HepG2 (cell line): ENCODE measurements at regions not wholly inside any gene's neighbourhood (a gene's known extent, or its start where the extent isn't known, plus 50 kb on each side); places are given as distances from the start of the nearest gene placed in this dataset.

Experiments
- ETV6 ChIP-seq: sonication (generic); formaldehyde crosslinking; conservative IDR thresholded peaks from 2 replicates; pipeline ENCODE4 v1.4.0; 2020; ENCODE audit warnings: missing genetic modification reagents
- HMG20A ChIP-seq: IDR thresholded peaks from 2 replicates; pipeline ENCODE4 v1.6.1; 2016; ENCODE audit warnings: borderline replicate concordance
- HOXA3 ChIP-seq: sonication (generic); formaldehyde crosslinking; IDR thresholded peaks from 2 replicates; pipeline ENCODE4 v1.5.0; 2020; ENCODE audit warnings: missing genetic modification reagents
- SIN3B ChIP-seq: fragments of 150-350 bp; IDR thresholded peaks from 2 replicates; pipeline ENCODE4 v1.6.1; 2014; ENCODE audit warnings: low read length
- SMAD3 ChIP-seq: sonication (generic); formaldehyde crosslinking; IDR thresholded peaks from 2 replicates; pipeline ENCODE4 v1.4.0; 2020; ENCODE audit warnings: missing genetic modification reagents
- TCF12 ChIP-seq, 2 experiments: fragments of 450-650 bp in 1 of 2; sonication (generic) in 1 of 2; formaldehyde crosslinking in 1 of 2; IDR thresholded peaks; 2 replicates each; pipeline versions ENCODE4 v1.6.1 to v1.8.0; 2017 to 2022; ENCODE audit warnings: antibody characterized with exemption in 1 of 2, mild to moderate bottlenecking in 1 of 2, missing genetic modification reagents in 1 of 2, moderate library complexity in 1 of 2
- ZBTB7A ChIP-seq: sonication (generic); formaldehyde crosslinking; IDR thresholded peaks from 2 replicates; pipeline ENCODE4 v1.8.0; 2022; ENCODE audit warnings: mild to moderate bottlenecking, missing genetic modification reagents
- ZNF17 ChIP-seq: sonication (generic); formaldehyde crosslinking; IDR thresholded peaks from 2 replicates; pipeline ENCODE4 v1.5.0; 2020; ENCODE audit warnings: mild to moderate bottlenecking, missing genetic modification reagents
- ZNF451 ChIP-seq: sonication (generic); formaldehyde crosslinking; IDR thresholded peaks from 2 replicates; pipeline ENCODE4 v1.5.0; 2020; ENCODE audit warnings: mild to moderate bottlenecking, missing genetic modification reagents
- ZNF501 ChIP-seq: sonication (generic); formaldehyde crosslinking; IDR thresholded peaks from 2 replicates; pipeline ENCODE4 v1.5.1; 2020; ENCODE audit warnings: mild to moderate bottlenecking, moderate library complexity, missing genetic modification reagents
- ZNF670 ChIP-seq: sonication (generic); formaldehyde crosslinking; IDR thresholded peaks from 2 replicates; pipeline ENCODE4 v1.8.0; 2022; ENCODE audit warnings: mild to moderate bottlenecking, missing genetic modification reagents, borderline replicate concordance
- ZNF850 ChIP-seq: sonication (generic); formaldehyde crosslinking; conservative IDR thresholded peaks from 2 replicates; pipeline ENCODE4 v1.9.0; 2021; ENCODE audit warnings: mild to moderate bottlenecking, missing genetic modification reagents
- TF ChIP-seq, protein P1 (sequence below): sonication (generic); formaldehyde crosslinking; IDR thresholded peaks from 2 replicates; pipeline ENCODE4 v1.8.0; 2022; ENCODE audit warnings: mild to moderate bottlenecking, missing genetic modification reagents; ENCODE audit not compliant: insufficient replicate concordance
- TF ChIP-seq, protein P2 (sequence below): sonication (generic); formaldehyde crosslinking; IDR thresholded peaks from 2 replicates; pipeline ENCODE4 v1.5.0; 2020; ENCODE audit warnings: mild to moderate bottlenecking, missing genetic modification reagents
- TF ChIP-seq, protein P3 (sequence below): sonication (generic); formaldehyde crosslinking; IDR thresholded peaks from 2 replicates; pipeline ENCODE4 v1.5.0; 2020; ENCODE audit warnings: mild to moderate bottlenecking, missing genetic modification reagents
- TF ChIP-seq, protein P4 (sequence below): sonication (generic); formaldehyde crosslinking; IDR thresholded peaks from 2 replicates; pipeline ENCODE4 v1.8.1; 2023; ENCODE audit warnings: mild to moderate bottlenecking, moderate library complexity, missing genetic modification reagents
- TF ChIP-seq, protein P5 (sequence below): sonication (generic); formaldehyde crosslinking; IDR thresholded peaks from 2 replicates; pipeline ENCODE4 v1.4.0; 2020; ENCODE audit warnings: mild to moderate bottlenecking, missing genetic modification reagents

DNA sequence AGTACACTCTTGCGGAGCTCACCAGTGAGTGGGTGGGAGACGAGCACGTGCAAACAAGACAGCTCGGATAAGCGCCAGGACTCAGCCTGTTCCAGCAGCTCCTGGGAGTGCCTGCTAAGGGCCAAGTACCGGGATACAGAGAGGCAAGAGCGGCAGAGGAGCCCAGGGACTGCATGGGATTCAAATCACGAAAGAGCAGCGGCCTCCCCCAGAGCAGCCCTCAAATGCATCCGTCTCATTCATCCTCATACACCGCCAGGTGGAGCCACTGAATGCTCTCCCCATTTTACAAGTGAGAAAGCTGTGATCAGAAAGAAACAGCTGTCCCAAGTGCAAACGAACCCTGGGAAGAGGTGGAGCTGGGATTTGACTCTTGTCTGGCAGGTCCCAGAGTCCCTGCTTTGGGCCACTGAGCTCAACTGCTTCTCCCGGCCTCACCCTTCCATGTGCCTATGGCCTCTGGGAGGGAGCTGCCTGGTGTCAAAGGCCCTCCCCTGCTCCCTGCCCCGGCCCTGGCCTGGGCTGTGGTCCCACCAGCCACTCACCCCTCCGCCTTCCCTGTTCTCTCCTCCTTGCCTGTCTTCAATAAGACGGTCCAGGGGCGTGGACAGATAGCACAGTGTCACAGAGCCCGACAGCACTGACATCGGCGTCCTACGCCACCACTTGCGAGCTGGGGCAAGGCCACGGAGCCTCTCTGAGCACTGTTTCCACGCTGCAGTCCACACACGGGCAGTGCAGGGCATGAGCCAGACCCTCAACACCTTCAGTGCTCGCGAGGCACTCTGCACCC is 72.8 kb upstream of the TAF1B start (continued):
- TF ChIP-seq HOXA3 (CRISPR knock-in tag) (0 out of 2 replicates have a peak, but pooled peaks have one; percentile 13), ZNF850 (CRISPR knock-in tag) (no peak), ZBTB7A (CRISPR knock-in tag) (no peak), TCF12 (IDR thresholded peaks at IDR 0.05) (no peak), TCF12 (CRISPR knock-in tag; IDR thresholded peaks at IDR 0.05) (no peak), SIN3B (no peak), ZNF451 (CRISPR knock-in tag) (no peak), HMG20A (CRISPR knock-in tag) (no peak), ETV6 (CRISPR knock-in tag) (no peak), ZNF17 (CRISPR knock-in tag) (no peak), ZNF670 (CRISPR knock-in tag) (no peak), SMAD3 (no peak), ZNF501 (CRISPR knock-in tag) (no peak)
- TF ChIP-seq, protein P1, sequence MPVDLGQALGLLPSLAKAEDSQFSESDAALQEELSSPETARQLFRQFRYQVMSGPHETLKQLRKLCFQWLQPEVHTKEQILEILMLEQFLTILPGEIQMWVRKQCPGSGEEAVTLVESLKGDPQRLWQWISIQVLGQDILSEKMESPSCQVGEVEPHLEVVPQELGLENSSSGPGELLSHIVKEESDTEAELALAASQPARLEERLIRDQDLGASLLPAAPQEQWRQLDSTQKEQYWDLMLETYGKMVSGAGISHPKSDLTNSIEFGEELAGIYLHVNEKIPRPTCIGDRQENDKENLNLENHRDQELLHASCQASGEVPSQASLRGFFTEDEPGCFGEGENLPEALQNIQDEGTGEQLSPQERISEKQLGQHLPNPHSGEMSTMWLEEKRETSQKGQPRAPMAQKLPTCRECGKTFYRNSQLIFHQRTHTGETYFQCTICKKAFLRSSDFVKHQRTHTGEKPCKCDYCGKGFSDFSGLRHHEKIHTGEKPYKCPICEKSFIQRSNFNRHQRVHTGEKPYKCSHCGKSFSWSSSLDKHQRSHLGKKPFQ (CRISPR knock-in tag), result no peak
- TF ChIP-seq, protein P2, sequence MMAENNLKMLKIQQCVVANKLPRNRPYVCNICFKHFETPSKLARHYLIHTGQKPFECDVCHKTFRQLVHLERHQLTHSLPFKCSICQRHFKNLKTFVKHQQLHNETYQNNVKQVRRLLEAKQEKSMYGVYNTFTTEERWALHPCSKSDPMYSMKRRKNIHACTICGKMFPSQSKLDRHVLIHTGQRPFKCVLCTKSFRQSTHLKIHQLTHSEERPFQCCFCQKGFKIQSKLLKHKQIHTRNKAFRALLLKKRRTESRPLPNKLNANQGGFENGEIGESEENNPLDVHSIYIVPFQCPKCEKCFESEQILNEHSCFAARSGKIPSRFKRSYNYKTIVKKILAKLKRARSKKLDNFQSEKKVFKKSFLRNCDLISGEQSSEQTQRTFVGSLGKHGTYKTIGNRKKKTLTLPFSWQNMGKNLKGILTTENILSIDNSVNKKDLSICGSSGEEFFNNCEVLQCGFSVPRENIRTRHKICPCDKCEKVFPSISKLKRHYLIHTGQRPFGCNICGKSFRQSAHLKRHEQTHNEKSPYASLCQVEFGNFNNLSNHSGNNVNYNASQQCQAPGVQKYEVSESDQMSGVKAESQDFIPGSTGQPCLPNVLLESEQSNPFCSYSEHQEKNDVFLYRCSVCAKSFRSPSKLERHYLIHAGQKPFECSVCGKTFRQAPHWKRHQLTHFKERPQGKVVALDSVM (CRISPR knock-in tag), result no peak
- TF ChIP-seq, protein P3, sequence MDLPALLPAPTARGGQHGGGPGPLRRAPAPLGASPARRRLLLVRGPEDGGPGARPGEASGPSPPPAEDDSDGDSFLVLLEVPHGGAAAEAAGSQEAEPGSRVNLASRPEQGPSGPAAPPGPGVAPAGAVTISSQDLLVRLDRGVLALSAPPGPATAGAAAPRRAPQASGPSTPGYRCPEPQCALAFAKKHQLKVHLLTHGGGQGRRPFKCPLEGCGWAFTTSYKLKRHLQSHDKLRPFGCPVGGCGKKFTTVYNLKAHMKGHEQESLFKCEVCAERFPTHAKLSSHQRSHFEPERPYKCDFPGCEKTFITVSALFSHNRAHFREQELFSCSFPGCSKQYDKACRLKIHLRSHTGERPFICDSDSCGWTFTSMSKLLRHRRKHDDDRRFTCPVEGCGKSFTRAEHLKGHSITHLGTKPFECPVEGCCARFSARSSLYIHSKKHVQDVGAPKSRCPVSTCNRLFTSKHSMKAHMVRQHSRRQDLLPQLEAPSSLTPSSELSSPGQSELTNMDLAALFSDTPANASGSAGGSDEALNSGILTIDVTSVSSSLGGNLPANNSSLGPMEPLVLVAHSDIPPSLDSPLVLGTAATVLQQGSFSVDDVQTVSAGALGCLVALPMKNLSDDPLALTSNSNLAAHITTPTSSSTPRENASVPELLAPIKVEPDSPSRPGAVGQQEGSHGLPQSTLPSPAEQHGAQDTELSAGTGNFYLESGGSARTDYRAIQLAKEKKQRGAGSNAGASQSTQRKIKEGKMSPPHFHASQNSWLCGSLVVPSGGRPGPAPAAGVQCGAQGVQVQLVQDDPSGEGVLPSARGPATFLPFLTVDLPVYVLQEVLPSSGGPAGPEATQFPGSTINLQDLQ (CRISPR knock-in tag), result peak; percentile 29; the same call in 1 of the 2 replicates
- TF ChIP-seq, protein P4, sequence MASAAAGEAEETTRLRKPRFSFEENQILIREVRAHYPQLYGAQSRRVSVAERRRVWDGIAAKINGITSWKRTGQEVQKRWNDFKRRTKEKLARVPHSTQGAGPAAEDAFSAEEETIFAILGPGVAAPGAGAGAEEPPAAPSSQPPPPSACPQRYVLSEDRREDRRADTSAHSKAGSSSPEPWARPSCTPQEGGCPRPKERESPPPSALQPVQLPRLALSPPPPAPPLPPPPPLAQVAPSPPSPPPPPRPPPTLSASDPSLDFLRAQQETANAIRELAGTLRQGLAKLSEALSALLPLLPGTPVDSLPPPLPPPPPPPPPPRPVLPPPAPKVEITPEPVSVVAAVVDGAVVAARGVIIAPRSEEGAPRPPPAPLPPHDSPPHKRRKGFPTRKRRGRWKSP, result no peak
- TF ChIP-seq, protein P5, sequence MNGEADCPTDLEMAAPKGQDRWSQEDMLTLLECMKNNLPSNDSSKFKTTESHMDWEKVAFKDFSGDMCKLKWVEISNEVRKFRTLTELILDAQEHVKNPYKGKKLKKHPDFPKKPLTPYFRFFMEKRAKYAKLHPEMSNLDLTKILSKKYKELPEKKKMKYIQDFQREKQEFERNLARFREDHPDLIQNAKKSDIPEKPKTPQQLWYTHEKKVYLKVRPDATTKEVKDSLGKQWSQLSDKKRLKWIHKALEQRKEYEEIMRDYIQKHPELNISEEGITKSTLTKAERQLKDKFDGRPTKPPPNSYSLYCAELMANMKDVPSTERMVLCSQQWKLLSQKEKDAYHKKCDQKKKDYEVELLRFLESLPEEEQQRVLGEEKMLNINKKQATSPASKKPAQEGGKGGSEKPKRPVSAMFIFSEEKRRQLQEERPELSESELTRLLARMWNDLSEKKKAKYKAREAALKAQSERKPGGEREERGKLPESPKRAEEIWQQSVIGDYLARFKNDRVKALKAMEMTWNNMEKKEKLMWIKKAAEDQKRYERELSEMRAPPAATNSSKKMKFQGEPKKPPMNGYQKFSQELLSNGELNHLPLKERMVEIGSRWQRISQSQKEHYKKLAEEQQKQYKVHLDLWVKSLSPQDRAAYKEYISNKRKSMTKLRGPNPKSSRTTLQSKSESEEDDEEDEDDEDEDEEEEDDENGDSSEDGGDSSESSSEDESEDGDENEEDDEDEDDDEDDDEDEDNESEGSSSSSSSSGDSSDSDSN (CRISPR knock-in tag), result peak; percentile 7; the same call in 1 of the 2 replicates
